ENCODE measurements at regions not wholly inside any gene's neighbourhood (a gene's known extent, or its start where the extent isn't known, plus 50 kb on each side); places are given as distances from the start of the nearest gene placed in this dataset.
A peak's percentile ranks its signal among the peaks of the same experiment; 100 is the strongest.

DNA sequence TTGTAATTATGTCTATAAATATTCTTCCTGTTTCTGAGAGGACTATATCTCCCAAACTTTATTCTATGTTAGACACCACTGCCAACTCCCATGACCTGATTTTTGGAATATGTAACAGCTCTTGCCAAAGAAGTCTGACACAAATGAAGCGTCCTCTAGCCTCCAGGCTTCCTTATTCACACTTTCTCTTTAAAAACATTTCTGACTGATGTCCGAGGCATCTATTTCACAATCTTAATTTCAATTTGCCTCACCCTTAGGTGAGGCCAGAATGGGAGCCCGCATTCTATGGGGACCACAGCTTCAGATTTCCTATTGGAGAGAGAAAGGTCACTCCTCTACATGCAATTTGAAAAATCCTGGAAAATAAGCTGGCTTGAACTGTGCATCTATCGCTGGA, 873.2 kb downstream of the GATA3 start:
- WGBS: 67% methylated on average over 4 of the region's 4 CpGs
- H3K36me3 ChIP-seq: no peaks in the 10 kb centered on the region
- H3K4me1 ChIP-seq (replicated peaks): no peaks in the 10 kb centered on the region
- no peak for DNase-seq (ENCODE audit: low spot score)
- H3K27me3 ChIP-seq (replicated peaks; ENCODE audit: insufficient read depth): no peaks in the 10 kb centered on the region
- H3K9me3 ChIP-seq: no peaks in the 10 kb centered on the region
- no peak for TF ChIP-seq POLR2A (IDR thresholded peaks at IDR 0.05)
- TF ChIP-seq POLR2AphosphoS5 (IDR thresholded peaks at IDR 0.05): no peak
- TF ChIP-seq, protein P1, sequence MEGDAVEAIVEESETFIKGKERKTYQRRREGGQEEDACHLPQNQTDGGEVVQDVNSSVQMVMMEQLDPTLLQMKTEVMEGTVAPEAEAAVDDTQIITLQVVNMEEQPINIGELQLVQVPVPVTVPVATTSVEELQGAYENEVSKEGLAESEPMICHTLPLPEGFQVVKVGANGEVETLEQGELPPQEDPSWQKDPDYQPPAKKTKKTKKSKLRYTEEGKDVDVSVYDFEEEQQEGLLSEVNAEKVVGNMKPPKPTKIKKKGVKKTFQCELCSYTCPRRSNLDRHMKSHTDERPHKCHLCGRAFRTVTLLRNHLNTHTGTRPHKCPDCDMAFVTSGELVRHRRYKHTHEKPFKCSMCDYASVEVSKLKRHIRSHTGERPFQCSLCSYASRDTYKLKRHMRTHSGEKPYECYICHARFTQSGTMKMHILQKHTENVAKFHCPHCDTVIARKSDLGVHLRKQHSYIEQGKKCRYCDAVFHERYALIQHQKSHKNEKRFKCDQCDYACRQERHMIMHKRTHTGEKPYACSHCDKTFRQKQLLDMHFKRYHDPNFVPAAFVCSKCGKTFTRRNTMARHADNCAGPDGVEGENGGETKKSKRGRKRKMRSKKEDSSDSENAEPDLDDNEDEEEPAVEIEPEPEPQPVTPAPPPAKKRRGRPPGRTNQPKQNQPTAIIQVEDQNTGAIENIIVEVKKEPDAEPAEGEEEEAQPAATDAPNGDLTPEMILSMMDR (IDR thresholded peaks at IDR 0.05): no peak
- intact Hi-C loops (cut with DNase I): no loop called here
- no peak overlapping the region for H3K4me3 ChIP-seq
- H3K27ac ChIP-seq: no peak overlapping the region

DNA sequence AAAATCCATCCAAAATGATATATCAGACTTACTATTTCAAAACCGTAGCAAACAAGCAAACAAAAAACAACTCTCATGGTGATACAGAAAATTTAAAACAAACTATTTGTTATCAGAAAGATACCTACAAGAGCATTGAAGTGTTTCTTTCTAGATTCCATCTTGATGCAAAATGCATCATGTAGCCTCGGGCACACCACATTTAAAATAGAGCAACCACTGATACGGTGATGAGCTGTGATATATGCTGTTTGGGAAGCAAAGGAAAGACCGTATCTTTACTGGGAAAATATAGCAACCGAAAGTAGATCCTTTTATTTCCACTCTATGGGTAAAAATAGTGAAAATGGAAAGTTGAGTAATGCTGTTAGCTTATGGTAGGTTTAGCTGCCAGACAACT, 892.0 kb downstream of the GATA3 start:
- no peak for DNase-seq (ENCODE audit: low spot score)
- intact Hi-C loops (cut with DNase I): no loop called here
- H3K27ac ChIP-seq: no peak overlapping the region
- no peaks in the 10 kb centered on the region for H3K9me3 ChIP-seq
- no peak for TF ChIP-seq POLR2AphosphoS5 (IDR thresholded peaks at IDR 0.05)
- TF ChIP-seq, protein P1 (IDR thresholded peaks at IDR 0.05): no peak
- no peak for TF ChIP-seq POLR2A (IDR thresholded peaks at IDR 0.05)
- H3K4me3 ChIP-seq: no peak overlapping the region
- peaks cover 2% of the 10 kb centered on the region for H3K27me3 ChIP-seq (replicated peaks; ENCODE audit: insufficient read depth)
- 89% methylated on average over 5 of the region's 5 CpGs for WGBS
- no peaks in the 10 kb centered on the region for H3K4me1 ChIP-seq (replicated peaks)
- H3K36me3 ChIP-seq: no peaks in the 10 kb centered on the region

DNA sequence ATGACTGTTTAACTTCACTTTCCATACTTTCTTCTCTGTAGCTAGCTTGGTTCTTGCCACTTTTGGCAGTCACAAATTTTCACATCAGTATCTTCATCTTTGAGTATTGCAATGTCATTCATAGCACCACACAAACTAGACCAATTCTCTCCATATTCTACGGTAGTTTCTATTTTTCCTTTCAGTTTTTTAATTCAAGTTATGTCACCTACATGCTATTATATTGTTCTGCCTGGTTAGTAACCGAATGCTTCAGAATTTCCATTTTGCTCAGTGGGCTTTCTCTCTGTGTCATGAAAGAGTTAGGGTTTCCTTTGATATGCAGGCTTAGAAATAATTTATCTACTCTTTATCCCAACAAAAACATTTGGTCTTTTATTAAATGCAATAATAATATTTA, 896.5 kb downstream of the GATA3 start:
- DNase-seq (ENCODE audit: low spot score): no peak
- H3K4me1 ChIP-seq (replicated peaks): no peaks in the 10 kb centered on the region
- H3K4me3 ChIP-seq: no peak overlapping the region
- peaks cover 4% of the 10 kb centered on the region for H3K27me3 ChIP-seq (replicated peaks; ENCODE audit: insufficient read depth)
- intact Hi-C loops (cut with DNase I): no loop called here
- no peaks in the 10 kb centered on the region for H3K36me3 ChIP-seq
- H3K27ac ChIP-seq: no peak overlapping the region
- no peaks in the 10 kb centered on the region for H3K9me3 ChIP-seq
- WGBS: 56% methylated on average over 2 of the region's 2 CpGs
- TF ChIP-seq, protein P1 (IDR thresholded peaks at IDR 0.05): no peak
- TF ChIP-seq POLR2AphosphoS5 (IDR thresholded peaks at IDR 0.05) (no peak), POLR2A (IDR thresholded peaks at IDR 0.05) (no peak)

DNA sequence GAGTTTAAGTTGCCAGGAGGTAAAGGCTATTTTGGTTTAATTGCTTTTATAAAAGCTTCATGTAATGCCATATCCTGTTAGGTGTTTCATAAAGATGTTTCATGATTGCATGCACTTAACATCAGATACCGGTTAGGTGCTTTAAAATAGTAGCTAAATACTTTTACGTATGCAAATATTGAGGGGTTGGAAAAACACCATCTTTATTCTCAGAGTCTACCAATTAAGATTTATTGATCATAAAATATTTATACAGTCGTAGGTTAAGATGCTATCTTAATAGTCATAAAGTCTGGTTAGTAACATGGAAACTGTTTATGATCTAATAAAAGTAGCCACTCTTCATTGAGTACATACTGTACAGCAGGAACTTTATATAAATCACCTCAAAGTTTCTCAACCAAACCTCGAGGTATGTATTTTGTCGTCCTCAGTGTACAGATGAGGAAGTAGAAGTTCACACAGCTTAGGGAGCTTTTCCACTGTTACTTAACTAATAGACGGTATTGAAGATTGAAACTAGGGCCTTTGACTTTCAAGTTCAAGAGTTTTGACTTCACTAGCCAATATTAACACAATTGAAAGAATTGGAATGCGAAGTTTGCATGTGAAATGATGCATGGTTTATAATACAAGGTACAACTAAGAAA, 897.1 kb downstream of the GATA3 start:
- intact Hi-C loops (cut with DNase I): no loop called here
- WGBS: 22% methylated on average over 7 of the region's 7 CpGs
- no peak overlapping the region for H3K4me3 ChIP-seq
- H3K27me3 ChIP-seq (replicated peaks; ENCODE audit: insufficient read depth): peaks cover 4% of the 10 kb centered on the region
- H3K27ac ChIP-seq: no peak overlapping the region
- no peaks in the 10 kb centered on the region for H3K9me3 ChIP-seq
- H3K36me3 ChIP-seq: no peaks in the 10 kb centered on the region
- no peak for DNase-seq (ENCODE audit: low spot score)
- TF ChIP-seq POLR2AphosphoS5 (IDR thresholded peaks at IDR 0.05) (peak; percentile 40), POLR2A (IDR thresholded peaks at IDR 0.05) (no peak)
- no peaks in the 10 kb centered on the region for H3K4me1 ChIP-seq (replicated peaks)

DNA sequence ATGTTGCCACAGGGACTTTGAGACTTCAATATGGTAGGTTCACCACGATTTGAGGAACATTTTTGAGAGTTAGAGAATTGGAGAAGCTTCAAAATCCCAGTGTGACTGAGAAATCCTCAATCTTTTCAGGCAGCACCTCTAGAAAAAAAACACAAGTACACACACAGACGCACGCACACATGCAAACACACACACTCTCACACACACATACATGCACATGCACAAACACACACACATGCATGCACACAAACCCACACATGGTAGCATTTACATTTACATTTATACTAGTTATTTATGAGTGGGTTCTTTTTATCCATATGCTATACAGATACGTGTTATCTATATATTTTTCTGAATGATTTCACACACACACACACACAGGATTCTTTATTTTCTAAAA, 901.9 kb downstream of the GATA3 start:
- no peaks in the 10 kb centered on the region for H3K36me3 ChIP-seq
- no peaks in the 10 kb centered on the region for H3K4me1 ChIP-seq (replicated peaks)
- 79% methylated on average over 4 of the region's 4 CpGs for WGBS

More for the DNA sequence above, 901.9 kb downstream of the GATA3 start:
- Histone ChIP-seq H3K4me3 (no peak overlapping the region), H3K27ac (no peak overlapping the region), H3K9me3 (no peaks in the 10 kb centered on the region), H3K27me3 (replicated peaks; ENCODE audit: insufficient read depth) (peaks cover 2% of the 10 kb centered on the region)
- DNase-seq (ENCODE audit: low spot score): no peak
- TF ChIP-seq, protein P1 (IDR thresholded peaks at IDR 0.05): no peak
- no peak for TF ChIP-seq POLR2A (IDR thresholded peaks at IDR 0.05)
- no peak for TF ChIP-seq POLR2AphosphoS5 (IDR thresholded peaks at IDR 0.05)
- intact Hi-C loops (cut with DNase I): no loop called here
